PC-9 (cell line): ENCODE measurements at regions not wholly inside any gene's neighbourhood (a gene's known extent, or its start where the extent isn't known, plus 50 kb on each side); places are given as distances from the start of the nearest gene placed in this dataset.

Experiments
- BruUV-seq: library from RNA; stranded (reverse); fragments of 400-500 nt; replicated peaks from 2 replicates; lab custom pipeline; 2021; lab: Mats Ljungman, UMichigan
- CTCF ChIA-PET: fragments of 300-600 bp; sonication (Branson Sonifier 250); formaldehyde crosslinking; loops from one replicate; lab custom pipeline; 2022; ENCODE audit warnings: antibody characterized with exemption; lab: Charles Lee
- POLR2A ChIA-PET: fragments of 300-600 bp; sonication (Branson Sonifier 250); formaldehyde crosslinking; loops from one replicate; lab custom pipeline; 2022; ENCODE audit warnings: antibody characterized with exemption; ENCODE audit not compliant: unreplicated experiment; lab: Charles Lee
- DNase-seq, 2 experiments: peaks; one replicate each; pipeline versions ENCODE4 v3.0.0 to v3.0.0-alpha.2; 2015 to 2022; ENCODE audit warnings: mixed read lengths in 1 of 2
- H2AFZ ChIP-seq: fragments of 200-600 bp; sonication (generic); 2 replicates; pipeline ENCODE4 v1.8.1; 2017; ENCODE audit warnings: antibody characterized with exemption
- H3F3A ChIP-seq: fragments of 200-600 bp; sonication (generic); 2 replicates; pipeline ENCODE4 v1.8.1; 2017; ENCODE audit warnings: antibody characterized with exemption, mild to moderate bottlenecking, low read depth; ENCODE audit not compliant: insufficient read depth
- H3K27ac ChIP-seq: fragments of 200-600 bp; sonication (generic); 2 replicates; pipeline ENCODE4 v1.6.1; 2016; ENCODE audit warnings: mixed run types
- H3K27me3 ChIP-seq: fragments of 200-600 bp; sonication (generic); 2 replicates; pipeline ENCODE4 v1.6.1; 2016; ENCODE audit warnings: low read depth, mixed run types; ENCODE audit not compliant: insufficient read depth
- H3K36me3 ChIP-seq: fragments of 200-600 bp; sonication (generic); 2 replicates; pipeline ENCODE4 v1.6.1; 2016; ENCODE audit warnings: low read depth, mixed run types
- H3K4me1 ChIP-seq: fragments of 200-600 bp; sonication (generic); replicated peaks from 2 replicates; pipeline ENCODE4 v1.6.1; 2016; ENCODE audit warnings: mixed run types; ENCODE audit not compliant: insufficient read depth
- H3K4me2 ChIP-seq: fragments of 200-600 bp; sonication (generic); 2 replicates; pipeline ENCODE4 v1.6.1; 2017; ENCODE audit warnings: mixed run types
- H3K4me3 ChIP-seq: fragments of 200-600 bp; sonication (generic); 2 replicates; pipeline ENCODE4 v1.6.1; 2016; ENCODE audit warnings: mixed run types
- H3K79me2 ChIP-seq: fragments of 200-600 bp; sonication (generic); 2 replicates; pipeline ENCODE4 v1.6.1; 2017; ENCODE audit warnings: low read depth, mixed run types
- H3K9me2 ChIP-seq: fragments of 200-600 bp; sonication (generic); 2 replicates; pipeline ENCODE4 v1.8.1; 2017; ENCODE audit warnings: mild to moderate bottlenecking; ENCODE audit not compliant: insufficient read depth
- H3K9me3 ChIP-seq: fragments of 200-600 bp; sonication (generic); 2 replicates; pipeline ENCODE4 v1.8.1; 2016; ENCODE audit warnings: low read depth; ENCODE audit not compliant: insufficient read depth
- H4K20me1 ChIP-seq: fragments of 200-600 bp; sonication (generic); 2 replicates; pipeline ENCODE4 v1.8.1; 2017; ENCODE audit not compliant: insufficient read depth
- EZH2 ChIP-seq: fragments of 200-600 bp; sonication (generic); IDR thresholded peaks from 2 replicates; pipeline ENCODE4 v1.8.0; 2017; ENCODE audit warnings: antibody characterized with exemption, low read depth
- intact Hi-C: fragments of 100-400 bp; cut with micrococcal nuclease; formaldehyde crosslinking; loops from one replicate; pipeline ENCODE4 v1.10.0; 2022; ENCODE audit not compliant: unreplicated experiment
- TF ChIP-seq, protein P1 (sequence below): fragments of 200-600 bp; sonication (generic); conservative IDR thresholded peaks from 2 replicates; pipeline ENCODE4 v1.6.1; 2017; ENCODE audit warnings: mixed run types, antibody characterized with exemption, mild to moderate bottlenecking, moderate library complexity

DNA sequence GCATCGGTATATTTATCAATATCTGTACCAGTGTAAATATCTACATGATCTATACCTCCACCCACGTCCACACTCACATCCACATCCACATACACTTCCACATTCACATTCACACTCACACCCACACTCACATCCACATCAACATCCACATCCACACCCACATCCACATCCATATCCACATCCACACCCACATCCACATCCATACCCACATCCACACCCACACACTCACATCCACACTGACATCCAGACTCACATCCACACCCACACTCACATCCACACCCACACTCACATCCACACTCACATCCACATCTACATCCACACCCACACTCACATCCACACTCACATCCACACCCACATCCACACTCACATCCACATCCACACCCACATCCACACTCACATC is 189.2 kb downstream of the IRX1 start:
- Histone ChIP-seq H3K9me2 (no peaks in the 10 kb centered on the region), H3K36me3 (no peaks in the 10 kb centered on the region), H4K20me1 (no peaks in the 10 kb centered on the region), H3K27me3 (peaks cover 57% of the 10 kb centered on the region), H3F3A (no peaks in the 10 kb centered on the region), H3K4me2 (no peak overlapping the region), H3K79me2 (no peaks in the 10 kb centered on the region), H3K9me3 (no peaks in the 10 kb centered on the region), H2AFZ (no peak overlapping the region), H3K27ac (no peak overlapping the region), H3K4me3 (no peak overlapping the region), H3K4me1 (no peaks in the 10 kb centered on the region)
- ChIA-PET POLR2A (no interaction called here), CTCF (no interaction called here)
- intact Hi-C loops: no loop called here
- TF ChIP-seq, protein P1, sequence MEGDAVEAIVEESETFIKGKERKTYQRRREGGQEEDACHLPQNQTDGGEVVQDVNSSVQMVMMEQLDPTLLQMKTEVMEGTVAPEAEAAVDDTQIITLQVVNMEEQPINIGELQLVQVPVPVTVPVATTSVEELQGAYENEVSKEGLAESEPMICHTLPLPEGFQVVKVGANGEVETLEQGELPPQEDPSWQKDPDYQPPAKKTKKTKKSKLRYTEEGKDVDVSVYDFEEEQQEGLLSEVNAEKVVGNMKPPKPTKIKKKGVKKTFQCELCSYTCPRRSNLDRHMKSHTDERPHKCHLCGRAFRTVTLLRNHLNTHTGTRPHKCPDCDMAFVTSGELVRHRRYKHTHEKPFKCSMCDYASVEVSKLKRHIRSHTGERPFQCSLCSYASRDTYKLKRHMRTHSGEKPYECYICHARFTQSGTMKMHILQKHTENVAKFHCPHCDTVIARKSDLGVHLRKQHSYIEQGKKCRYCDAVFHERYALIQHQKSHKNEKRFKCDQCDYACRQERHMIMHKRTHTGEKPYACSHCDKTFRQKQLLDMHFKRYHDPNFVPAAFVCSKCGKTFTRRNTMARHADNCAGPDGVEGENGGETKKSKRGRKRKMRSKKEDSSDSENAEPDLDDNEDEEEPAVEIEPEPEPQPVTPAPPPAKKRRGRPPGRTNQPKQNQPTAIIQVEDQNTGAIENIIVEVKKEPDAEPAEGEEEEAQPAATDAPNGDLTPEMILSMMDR: no peak
- TF ChIP-seq EZH2: no peak
- no TSS peak for BruUV-seq
- DNase-seq: no peak

DNA sequence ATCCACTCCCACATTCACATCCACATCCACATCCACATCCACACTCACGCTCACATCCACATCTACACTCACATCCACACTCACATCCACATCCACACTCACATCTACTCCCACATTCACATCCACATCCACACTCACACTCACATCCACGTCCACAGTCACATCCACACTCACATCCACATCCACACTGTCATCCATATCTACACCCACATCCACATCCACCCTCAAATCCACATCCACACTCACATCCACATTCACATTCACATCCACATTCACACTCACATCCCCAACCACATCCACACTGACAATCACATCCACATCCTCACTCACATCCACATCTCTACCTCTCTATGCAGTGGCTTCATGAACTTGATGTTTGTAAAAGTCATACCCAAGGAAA is 190.5 kb downstream of the IRX1 start:
- POLR2A ChIA-PET: no interaction called here
- intact Hi-C loops: no loop called here

DNA sequence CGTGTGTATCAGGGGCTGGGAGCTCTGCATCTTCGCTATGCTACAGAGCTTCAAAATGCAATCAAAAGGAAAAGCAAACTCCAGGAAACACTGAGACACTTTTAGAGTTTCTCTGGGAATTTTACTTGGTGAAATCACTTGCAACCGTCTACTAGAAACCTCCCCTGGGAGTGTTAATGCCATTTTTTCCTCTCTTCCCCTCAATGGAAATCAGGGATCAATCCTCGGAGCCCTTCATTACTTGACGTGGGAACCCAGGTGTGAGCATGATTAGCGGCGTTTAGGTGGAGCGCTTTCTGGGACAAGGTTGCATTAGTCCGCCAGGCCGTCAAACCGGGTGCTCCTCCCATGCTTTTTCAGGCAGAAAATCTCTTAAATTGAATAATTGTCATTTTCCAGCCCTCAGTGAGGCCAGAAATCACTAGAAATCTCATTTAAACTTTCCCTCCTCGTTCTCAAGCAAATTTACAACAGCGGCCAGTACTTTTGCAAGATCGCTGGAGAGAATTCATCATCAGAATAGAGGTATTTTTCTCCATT is 191.3 kb downstream of the IRX1 start:
- ChIA-PET CTCF (no interaction called here), POLR2A (no interaction called here)
- Histone ChIP-seq H3K4me1 (no peaks in the 10 kb centered on the region), H2AFZ (no peak overlapping the region), H3F3A (no peaks in the 10 kb centered on the region), H3K4me3 (no peak overlapping the region), H3K79me2 (no peaks in the 10 kb centered on the region), H3K27ac (no peak overlapping the region), H4K20me1 (no peaks in the 10 kb centered on the region; the same call in 1 of the 2 replicates), H3K9me3 (no peaks in the 10 kb centered on the region), H3K27me3 (peaks cover 43% of the 10 kb centered on the region), H3K9me2 (no peaks in the 10 kb centered on the region), H3K36me3 (no peaks in the 10 kb centered on the region), H3K4me2 (no peak overlapping the region)
- BruUV-seq: no TSS peak
- DNase-seq: no peak
- TF ChIP-seq EZH2: no peak
- TF ChIP-seq, protein P1: no peak
- intact Hi-C loops: no loop called here

More for the DNA sequence above, 190.5 kb downstream of the IRX1 start:
- DNase-seq: no peak
- BruUV-seq: no TSS peak
- Histone ChIP-seq H3K36me3 (no peaks in the 10 kb centered on the region), H3K9me3 (no peaks in the 10 kb centered on the region), H3K4me3 (no peak overlapping the region), H3K27me3 (peaks cover 51% of the 10 kb centered on the region), H3F3A (no peaks in the 10 kb centered on the region), H4K20me1 (no peaks in the 10 kb centered on the region; the same call in 1 of the 2 replicates), H3K4me1 (no peaks in the 10 kb centered on the region), H2AFZ (no peak overlapping the region), H3K27ac (no peak overlapping the region), H3K79me2 (no peaks in the 10 kb centered on the region), H3K9me2 (no peaks in the 10 kb centered on the region), H3K4me2 (no peak overlapping the region)
- TF ChIP-seq, protein P1: no peak
- TF ChIP-seq EZH2: no peak
- CTCF ChIA-PET: no interaction called here
